SK-N-SH (cell line): ENCODE measurements at regions not wholly inside any gene's neighbourhood (a gene's known extent, or its start where the extent isn't known, plus 50 kb on each side); places are given as distances from the start of the nearest gene placed in this dataset.

Experiments
- CTCF ChIA-PET: fragments of 300-600, 350-600 bp; formaldehyde crosslinking; extraction: SDS; loops from one replicate; lab custom pipeline; 2021; lab: Yijun Ruan, JAX
- POLR2A ChIA-PET: fragments of 350-600 bp; sonication (Branson Sonifier 250); formaldehyde crosslinking; extraction: SDS; loops from one replicate; lab custom pipeline; 2020; ENCODE audit warnings: antibody characterized with exemption, inconsistent platforms; lab: Yijun Ruan, JAX
- DNase-seq: peaks from one replicate; pipeline ENCODE4 v3.0.0; 2012
- H2AFZ ChIP-seq: fragments of 200-600 bp; sonication (generic); 2 replicates; pipeline ENCODE4 v1.8.1; 2016; ENCODE audit warnings: antibody characterized with exemption, mild to moderate bottlenecking, low read depth
- H3F3A ChIP-seq: fragments of 200-600 bp; sonication (generic); replicated peaks from 2 replicates; pipeline ENCODE3; 2016; ENCODE audit warnings: antibody characterized with exemption, mild to moderate bottlenecking; ENCODE audit not compliant: insufficient read depth
- H3K27ac ChIP-seq, 2 experiments: fragments of 200-500 bp in 1 of 2; fragments of 200-600 bp in 1 of 2; sonication (Bioruptor generic) in 1 of 2; sonication (generic), shearing (Covaris generic) in 1 of 2; 2 replicates each; pipeline versions ENCODE4 v1.5.1 to v1.6.1; 2014 to 2016; ENCODE audit warnings: low read depth in 2 of 2, inconsistent platforms in 1 of 2, low read length in 1 of 2, mild to moderate bottlenecking in 1 of 2, mixed read lengths in 1 of 2
- H3K27me3 ChIP-seq: fragments of 200-600 bp; sonication (generic), shearing (Covaris generic); 2 replicates; pipeline ENCODE4 v1.6.1; 2016; ENCODE audit warnings: mixed run types; ENCODE audit not compliant: insufficient read depth
- H3K36me3 ChIP-seq, 2 experiments: fragments of 200-500 bp in 1 of 2; fragments of 200-600 bp in 1 of 2; sonication (Bioruptor generic) in 1 of 2; sonication (generic) in 1 of 2; replicated peaks in 1 of 2; 2 replicates each; pipeline versions ENCODE3 to v1.5.1; 2014 to 2016; ENCODE audit warnings: low read length in 1 of 2, mild to moderate bottlenecking in 1 of 2; ENCODE audit not compliant: insufficient read depth in 2 of 2, control insufficient read depth in 1 of 2
- H3K4me1 ChIP-seq, 2 experiments: fragments of 200-500 bp in 1 of 2; fragments of 200-600 bp in 1 of 2; sonication (Bioruptor generic) in 1 of 2; sonication (generic), shearing (Covaris generic) in 1 of 2; 2 replicates each; pipeline versions ENCODE4 v1.5.1 to v1.6.1; 2014 to 2016; ENCODE audit warnings: low read depth in 1 of 2, low read length in 1 of 2, mixed run types in 1 of 2; ENCODE audit not compliant: insufficient read depth in 2 of 2, control insufficient read depth in 1 of 2
- H3K4me2 ChIP-seq: fragments of 200-600 bp; sonication (generic), shearing (Covaris generic); 2 replicates; pipeline ENCODE4 v1.6.1; 2017; ENCODE audit warnings: mixed run types
- H3K4me3 ChIP-seq, 2 experiments: fragments of 200-500 bp in 1 of 2; fragments of 200-600 bp in 1 of 2; sonication (Bioruptor generic) in 1 of 2; sonication (generic), shearing (Covaris generic) in 1 of 2; 2 replicates each; pipeline versions ENCODE4 v1.5.1 to v1.8.1; 2014 to 2016; ENCODE audit warnings: low read depth in 2 of 2, inconsistent platforms in 1 of 2, low read length in 1 of 2, mild to moderate bottlenecking in 1 of 2, mixed read lengths in 1 of 2, moderate library complexity in 1 of 2
- H3K79me2 ChIP-seq: fragments of 200-600 bp; sonication (generic); 2 replicates; pipeline ENCODE4 v1.8.1; 2017; ENCODE audit warnings: mild to moderate bottlenecking; ENCODE audit not compliant: insufficient read depth
- H3K9ac ChIP-seq: fragments of 200-600 bp; sonication (generic); 2 replicates; pipeline ENCODE4 v1.6.1; 2017; ENCODE audit warnings: mixed run types
- H3K9me2 ChIP-seq: fragments of 200-600 bp; sonication (generic); 2 replicates; pipeline ENCODE4 v1.6.1; 2017; ENCODE audit warnings: mixed run types
- H3K9me3 ChIP-seq: fragments of 200-600 bp; sonication (generic); 2 replicates; pipeline ENCODE4 v1.6.1; 2017; ENCODE audit warnings: mixed run types, mild to moderate bottlenecking, moderate library complexity
- H4K20me1 ChIP-seq: fragments of 200-600 bp; sonication (generic); 2 replicates; pipeline ENCODE4 v1.6.1; 2017; ENCODE audit warnings: mild to moderate bottlenecking, mixed run types; ENCODE audit not compliant: insufficient read depth
- CTCF ChIP-seq: fragments of 200-600 bp; sonication (generic); IDR thresholded peaks from 2 replicates; pipeline ENCODE4 v1.6.1; 2017; ENCODE audit warnings: antibody characterized with exemption, mild to moderate bottlenecking, moderate library complexity
- EP300 ChIP-seq, 2 experiments: IDR thresholded peaks; 2 replicates each; pipeline versions ENCODE4 v1.4.0 to v1.6.1; 2012; ENCODE audit warnings: borderline replicate concordance in 1 of 2, low read depth in 1 of 2, low read length in 1 of 2
- FOXJ3 ChIP-seq: sonication (generic); formaldehyde crosslinking; IDR thresholded peaks from 2 replicates; pipeline ENCODE4 v1.5.1; 2020; ENCODE audit warnings: mild to moderate bottlenecking, missing genetic modification reagents
- IRF3 ChIP-seq: fragments of 150-350 bp; IDR thresholded peaks from 2 replicates; pipeline ENCODE4 v1.6.1; 2016; ENCODE audit warnings: mild to moderate bottlenecking, low read depth, low read length
- NFIC ChIP-seq: IDR thresholded peaks from 2 replicates; pipeline ENCODE4 v1.4.0; 2012; ENCODE audit warnings: borderline replicate concordance
- NRF1 ChIP-seq: IDR thresholded peaks from 2 replicates; pipeline ENCODE4 v1.6.1; 2012; ENCODE audit warnings: low read depth, mild to moderate bottlenecking, low read length
- POLR2AphosphoS5 ChIP-seq: IDR thresholded peaks from 2 replicates; pipeline ENCODE4 v1.6.1; 2012; ENCODE audit warnings: low read depth, low read length
- RAD21 ChIP-seq: IDR thresholded peaks from 2 replicates; pipeline ENCODE4 v1.6.1; 2012; ENCODE audit warnings: mild to moderate bottlenecking, low read length
- RCOR1 ChIP-seq: fragments of 150-350 bp; IDR thresholded peaks from 2 replicates; pipeline ENCODE4 v1.6.1; 2017; ENCODE audit warnings: antibody characterized with exemption, low read length
- REST ChIP-seq: IDR thresholded peaks from 2 replicates; pipeline ENCODE4 v1.6.1; 2012; ENCODE audit warnings: mild to moderate bottlenecking, low read depth, low read length, moderate library complexity
- SIN3A ChIP-seq: IDR thresholded peaks from 2 replicates; pipeline ENCODE4 v1.6.1; 2012; ENCODE audit warnings: low read depth, mild to moderate bottlenecking, low read length, moderate library complexity, borderline replicate concordance
- TCF12 ChIP-seq: IDR thresholded peaks from 2 replicates; pipeline ENCODE4 v1.4.0; 2012
- TEAD4 ChIP-seq: IDR thresholded peaks from 2 replicates; pipeline ENCODE4 v1.4.0; 2012; ENCODE audit warnings: mild to moderate bottlenecking, borderline replicate concordance; ENCODE audit not compliant: insufficient read depth
- YY1 ChIP-seq: IDR thresholded peaks from 2 replicates; pipeline ENCODE4 v1.4.0; 2012; ENCODE audit warnings: low read depth, mild to moderate bottlenecking
- WGBS: methylation state at CpG from one replicate; pipeline ENCODE4 v1.1.6; 2017; ENCODE audit warnings: low lambda C conversion rate; 5-methylcytosine and 5-hydroxymethylcytosine counted together
- TF ChIP-seq, protein P1 (sequence below): fragments of 150-350 bp; IDR thresholded peaks from 2 replicates; pipeline ENCODE4 v1.6.1; 2017; ENCODE audit warnings: antibody characterized with exemption, low read length, low read depth, borderline replicate concordance

DNA sequence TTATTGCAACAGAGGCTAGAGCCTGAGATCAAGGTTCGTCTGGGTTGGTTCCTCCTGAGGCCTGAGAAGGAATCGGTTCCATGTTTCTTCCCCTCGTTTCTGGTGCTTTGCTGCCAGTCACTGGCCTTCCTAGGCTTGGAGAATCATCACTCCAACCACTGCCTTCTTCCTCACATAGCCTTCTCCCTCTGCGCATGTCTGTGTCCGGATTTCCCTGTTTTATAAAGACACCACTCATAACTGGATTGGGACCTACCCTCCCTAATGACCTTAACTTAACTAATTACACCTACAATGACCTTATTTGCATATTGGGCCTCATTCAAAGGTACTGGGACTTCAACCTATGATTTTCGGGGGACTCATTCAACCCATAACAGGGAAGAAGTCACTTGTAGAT lies 119.8 kb upstream of the CCDC68 start (continued):
- TF ChIP-seq IRF3 (no peak), FOXJ3 (CRISPR knock-in tag) (no peak), NRF1 (no peak)

GRCh38 chr18:55078303-55078932 lies 119.2 kb upstream of the CCDC68 start:
- WGBS: 81% methylated on average over 8 of the region's 8 CpGs
- no peak for TF ChIP-seq NRF1
- no peak for TF ChIP-seq EP300 (IDR thresholded peaks at IDR 0.05; ENCODE audit: borderline replicate concordance in 1 of 2, low read depth in 1 of 2, low read length in 1 of 2)
- TF ChIP-seq NFIC: no peak
- TF ChIP-seq TCF12: no peak
- no peak for TF ChIP-seq YY1
- no peak for TF ChIP-seq POLR2AphosphoS5
- TF ChIP-seq, protein P1, sequence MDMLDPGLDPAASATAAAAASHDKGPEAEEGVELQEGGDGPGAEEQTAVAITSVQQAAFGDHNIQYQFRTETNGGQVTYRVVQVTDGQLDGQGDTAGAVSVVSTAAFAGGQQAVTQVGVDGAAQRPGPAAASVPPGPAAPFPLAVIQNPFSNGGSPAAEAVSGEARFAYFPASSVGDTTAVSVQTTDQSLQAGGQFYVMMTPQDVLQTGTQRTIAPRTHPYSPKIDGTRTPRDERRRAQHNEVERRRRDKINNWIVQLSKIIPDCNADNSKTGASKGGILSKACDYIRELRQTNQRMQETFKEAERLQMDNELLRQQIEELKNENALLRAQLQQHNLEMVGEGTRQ: no peak
- no peak for TF ChIP-seq SIN3A
- TF ChIP-seq TEAD4: no peak
- no peak for TF ChIP-seq RCOR1
- no peak for TF ChIP-seq RAD21
- TF ChIP-seq FOXJ3 (CRISPR knock-in tag): no peak
- TF ChIP-seq CTCF: no peak
- no peak for TF ChIP-seq REST
- TF ChIP-seq, all 33 proteins: peak for 0
- no peak overlapping the region for H3K9ac ChIP-seq
- no peaks in the 10 kb centered on the region for H3K9me2 ChIP-seq
- H3F3A ChIP-seq: no peaks in the 10 kb centered on the region
- H3K4me1 ChIP-seq: no peaks in the 10 kb centered on the region; a peak in 1 of 4 replicates
- no peak overlapping the region for H2AFZ ChIP-seq
- no peak overlapping the region for H3K4me2 ChIP-seq
- ChIA-PET POLR2A (no interaction called here), CTCF (no interaction called here)
- H3K27me3 ChIP-seq: no peaks in the 10 kb centered on the region
- no peaks in the 10 kb centered on the region for H4K20me1 ChIP-seq
- H3K27ac ChIP-seq: peak overlapping the region in 1 of 2 experiments; percentile 6; a peak in 1 of 4 replicates
- DNase-seq: no peak
- H3K4me3 ChIP-seq: no peak overlapping the region
- H3K9me3 ChIP-seq: no peaks in the 10 kb centered on the region
- no peaks in the 10 kb centered on the region for H3K36me3 ChIP-seq
- H3K79me2 ChIP-seq: no peaks in the 10 kb centered on the region
